Ovary (tissue), 7 donors: ENCODE measurements at regions not wholly inside any gene's neighbourhood (a gene's known extent, or its start where the extent isn't known, plus 50 kb on each side); places are given as distances from the start of the nearest gene placed in this dataset.

Experiments
- DNase-seq, 5 donors: peaks; one replicate each; pipeline ENCODE4 v3.0.0-alpha.2; 2019 to 2020
- H3K27ac ChIP-seq, 2 donors: fragments of 200-600 bp; one replicate each; pipeline versions ENCODE4 v1.5.1 to v1.8.0; 2019 to 2022
- H3K27me3 ChIP-seq: fragments of 200-600 bp; one replicate; pipeline ENCODE4 v1.8.0; 2022
- H3K36me3 ChIP-seq: fragments of 200-600 bp; sonication (generic); one replicate; pipeline ENCODE4 v1.5.1; 2019
- H3K4me1 ChIP-seq: one replicate; pipeline ENCODE4 v1.8.1; 2013; ENCODE audit warnings: mild to moderate bottlenecking, moderate library complexity; ENCODE audit not compliant: insufficient read depth
- H3K4me3 ChIP-seq: fragments of 200-600 bp; sonication (generic); one replicate; pipeline ENCODE4 v1.5.1; 2017
- H3K9me3 ChIP-seq, 2 donors: fragments of 200-600 bp in 1 of 2; sonication (generic) in 1 of 2; one replicate each; pipeline versions ENCODE4 v1.5.1 to v1.8.1; 2013 to 2019; ENCODE audit warnings: mild to moderate bottlenecking in 1 of 2, moderate library complexity in 1 of 2
- EP300 ChIP-seq: sonication (generic); formaldehyde crosslinking; IDR thresholded peaks from one replicate; pipeline ENCODE4 v1.6.1; 2017; ENCODE audit warnings: antibody characterized with exemption
- POLR2A ChIP-seq: fragments of 450-650 bp; IDR thresholded peaks from one replicate; pipeline ENCODE4 v1.6.1; 2017; ENCODE audit warnings: antibody characterized with exemption, mild to moderate bottlenecking, moderate library complexity
- WGBS, 3 donors: extraction: QIAGEN DNeasy Blood & Tissue Kit in 1 of 3; methylation state at CpG; one replicate each; pipeline versions ENCODE4 v1.1.5 to v1.1.7; 2013 to 2017; 5-methylcytosine and 5-hydroxymethylcytosine counted together
- intact Hi-C, 4 donors: fragments of 100-400 bp; cut with DNase I; formaldehyde crosslinking; loops; one replicate each; pipeline versions ENCODE4 v1.11.0 to v1.15.1; 2022 to 2023
- TF ChIP-seq, protein P1 (sequence below), 3 donors: fragments of 450-650 bp in 2 of 3; fragments of 200-600 bp in 1 of 3; IDR thresholded peaks; one replicate each; pipeline versions ENCODE4 v1.5.1 to v1.8.0; 2016 to 2022; ENCODE audit warnings: antibody characterized with exemption in 3 of 3, mild to moderate bottlenecking in 1 of 3
- donor health status: DM: no; HTN: no; CAD: no; lungs with moderate emphysema.
- donor health status: DM: no; HTN: no; CAD: no.
- donor health status: Bipolar disorder and iron deficiency.
- donor health status: DM: no; HTN: no; CAD: no.
- donor health status: DM: yes; HTN: yes; CAD: no.

DNA sequence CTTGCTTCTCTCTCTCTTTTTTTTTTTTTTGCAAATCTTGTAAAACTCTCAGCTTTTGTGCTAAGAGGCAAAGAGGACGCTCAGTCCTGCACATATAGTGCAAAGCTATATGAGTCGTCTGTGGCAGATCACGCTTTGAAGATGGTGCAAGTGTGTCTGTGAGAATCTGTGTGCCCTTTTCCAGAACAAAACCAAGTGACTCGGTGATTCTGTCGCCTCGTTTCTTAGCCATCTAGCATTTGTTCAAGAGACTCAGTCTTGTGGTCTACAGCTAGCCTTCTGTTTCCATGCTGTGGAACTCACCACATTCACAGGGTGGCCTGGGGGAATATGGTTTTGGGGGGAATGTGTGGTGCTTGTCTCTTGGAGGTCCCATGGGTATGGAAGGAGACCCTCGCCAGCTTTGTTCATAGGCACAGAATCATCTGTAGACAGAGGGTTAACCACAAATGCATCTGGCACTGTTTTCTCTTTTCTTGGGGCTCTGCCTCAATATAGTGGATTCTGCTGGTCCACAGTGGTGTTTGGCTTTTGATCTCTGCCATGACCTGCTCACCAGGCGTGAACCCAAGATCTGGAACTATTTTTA is 82.1 kb downstream of the C9orf152 start:
- Histone ChIP-seq H3K27ac (peak overlapping the region; percentile 81 to 84), H3K9me3 (no peaks in the 10 kb centered on the region), H3K4me1 (peaks cover 29% of the 10 kb centered on the region), H3K36me3 (no peaks in the 10 kb centered on the region), H3K4me3 (peak overlapping the region; percentile 17), H3K27me3 (no peaks in the 10 kb centered on the region)
- intact Hi-C loops: no loop called here
- DNase-seq: no peak
- 56 to 75% (median 67%) methylated on average over 8 of the region's 8 CpGs for WGBS, 3 donors
- no peak for TF ChIP-seq EP300
- TF ChIP-seq, protein P1, sequence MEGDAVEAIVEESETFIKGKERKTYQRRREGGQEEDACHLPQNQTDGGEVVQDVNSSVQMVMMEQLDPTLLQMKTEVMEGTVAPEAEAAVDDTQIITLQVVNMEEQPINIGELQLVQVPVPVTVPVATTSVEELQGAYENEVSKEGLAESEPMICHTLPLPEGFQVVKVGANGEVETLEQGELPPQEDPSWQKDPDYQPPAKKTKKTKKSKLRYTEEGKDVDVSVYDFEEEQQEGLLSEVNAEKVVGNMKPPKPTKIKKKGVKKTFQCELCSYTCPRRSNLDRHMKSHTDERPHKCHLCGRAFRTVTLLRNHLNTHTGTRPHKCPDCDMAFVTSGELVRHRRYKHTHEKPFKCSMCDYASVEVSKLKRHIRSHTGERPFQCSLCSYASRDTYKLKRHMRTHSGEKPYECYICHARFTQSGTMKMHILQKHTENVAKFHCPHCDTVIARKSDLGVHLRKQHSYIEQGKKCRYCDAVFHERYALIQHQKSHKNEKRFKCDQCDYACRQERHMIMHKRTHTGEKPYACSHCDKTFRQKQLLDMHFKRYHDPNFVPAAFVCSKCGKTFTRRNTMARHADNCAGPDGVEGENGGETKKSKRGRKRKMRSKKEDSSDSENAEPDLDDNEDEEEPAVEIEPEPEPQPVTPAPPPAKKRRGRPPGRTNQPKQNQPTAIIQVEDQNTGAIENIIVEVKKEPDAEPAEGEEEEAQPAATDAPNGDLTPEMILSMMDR (IDR thresholded peaks at IDR 0.05): no peak
- no peak for TF ChIP-seq POLR2A

DNA sequence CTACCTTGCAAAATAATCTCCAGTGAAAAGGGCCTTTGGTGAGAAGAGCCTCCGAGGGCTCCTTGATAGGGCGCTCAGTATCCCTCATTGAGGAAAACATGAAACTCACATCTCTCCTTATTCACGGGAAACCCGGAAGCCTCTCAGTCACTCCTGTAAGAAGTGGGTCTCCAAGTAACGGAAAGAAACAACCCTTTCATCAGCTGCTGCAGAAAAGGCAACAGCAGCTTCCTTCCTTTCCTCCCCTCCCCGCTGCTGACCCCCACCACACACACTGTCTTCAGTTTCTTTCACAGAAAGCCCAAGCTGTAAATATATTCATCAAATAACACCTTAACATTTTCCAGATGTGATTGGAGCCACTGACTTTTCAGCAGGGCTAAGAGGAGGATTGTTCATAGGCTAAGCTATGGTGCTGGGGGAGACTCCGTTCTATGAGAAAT is 81.4 kb downstream of the C9orf152 start:
- H3K4me3 ChIP-seq: peak overlapping the region; percentile 10

DNA sequence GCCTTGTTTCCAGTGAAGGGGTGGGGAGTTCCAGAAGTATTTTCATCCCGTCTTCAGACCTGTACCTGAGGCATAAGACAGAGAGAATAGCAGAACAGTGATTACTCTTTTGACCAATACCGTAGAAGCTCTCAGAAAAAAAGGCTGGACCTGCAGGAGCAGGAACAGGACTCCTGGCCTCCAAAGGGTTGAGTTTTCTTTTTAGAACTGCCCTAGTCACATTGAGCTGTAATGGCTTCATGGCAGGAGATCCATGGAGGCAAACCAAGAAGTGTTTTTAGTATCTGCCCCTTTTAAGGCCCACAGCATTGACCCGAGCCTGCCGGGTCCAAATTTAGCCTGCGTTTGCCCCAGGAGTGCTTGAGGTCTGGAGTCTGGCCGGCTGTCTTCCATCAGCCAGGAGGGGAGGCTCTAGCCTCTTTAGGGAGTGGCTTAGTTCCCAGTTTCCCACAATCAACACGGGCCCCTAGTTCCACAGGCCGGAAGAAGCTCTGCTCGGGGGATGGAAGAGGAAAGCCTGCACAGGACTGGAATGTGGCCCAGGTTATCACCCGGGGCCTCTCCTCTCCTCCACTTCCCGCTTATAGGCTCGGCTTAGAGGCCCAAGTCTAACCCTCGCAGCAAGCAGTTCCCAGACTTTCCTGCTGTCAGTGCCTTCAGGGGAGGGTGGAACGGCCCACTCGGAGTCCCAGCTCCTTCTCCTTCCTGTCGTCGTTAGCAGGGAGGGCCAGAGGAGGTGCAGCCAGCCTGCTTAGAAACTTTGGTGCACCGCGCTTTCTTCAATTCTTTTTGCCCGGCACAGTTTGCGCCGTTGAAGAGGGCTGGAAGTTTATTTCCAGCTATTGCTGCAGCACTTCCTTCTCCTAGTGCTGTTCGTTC is 80.7 kb downstream of the C9orf152 start:
- H3K36me3 ChIP-seq: no peaks in the 10 kb centered on the region
- no peaks in the 10 kb centered on the region for H3K9me3 ChIP-seq
- H3K27ac ChIP-seq: peak overlapping the region; percentile 64 to 81
- WGBS, 3 donors: 9 to 13% (median 12%) methylated on average over 22 to 23 of the region's 23 CpGs
- peaks cover 29% of the 10 kb centered on the region for H3K4me1 ChIP-seq
- intact Hi-C loops: no loop called here
- TF ChIP-seq, protein P1 (IDR thresholded peaks at IDR 0.05): no peak
- TF ChIP-seq EP300 (no peak), POLR2A (peak; percentile 20)
- no peaks in the 10 kb centered on the region for H3K27me3 ChIP-seq
- DNase-seq: peak; percentile 77 to 86 (median 81)
- peak overlapping the region; percentile 30 for H3K4me3 ChIP-seq

More for the DNA sequence above, 81.4 kb downstream of the C9orf152 start:
- Histone ChIP-seq H3K9me3 (no peaks in the 10 kb centered on the region), H3K4me1 (peaks cover 29% of the 10 kb centered on the region), H3K27me3 (no peaks in the 10 kb centered on the region), H3K27ac (peak overlapping the region; percentile 81 to 84), H3K36me3 (no peaks in the 10 kb centered on the region)
- no peak for DNase-seq
- 49 to 64% (median 60%) methylated on average over 7 of the region's 7 CpGs for WGBS, 3 donors
- no peak for TF ChIP-seq EP300
- TF ChIP-seq POLR2A: no peak
- TF ChIP-seq, protein P1 (IDR thresholded peaks at IDR 0.05): no peak
- intact Hi-C loops: no loop called here

DNA sequence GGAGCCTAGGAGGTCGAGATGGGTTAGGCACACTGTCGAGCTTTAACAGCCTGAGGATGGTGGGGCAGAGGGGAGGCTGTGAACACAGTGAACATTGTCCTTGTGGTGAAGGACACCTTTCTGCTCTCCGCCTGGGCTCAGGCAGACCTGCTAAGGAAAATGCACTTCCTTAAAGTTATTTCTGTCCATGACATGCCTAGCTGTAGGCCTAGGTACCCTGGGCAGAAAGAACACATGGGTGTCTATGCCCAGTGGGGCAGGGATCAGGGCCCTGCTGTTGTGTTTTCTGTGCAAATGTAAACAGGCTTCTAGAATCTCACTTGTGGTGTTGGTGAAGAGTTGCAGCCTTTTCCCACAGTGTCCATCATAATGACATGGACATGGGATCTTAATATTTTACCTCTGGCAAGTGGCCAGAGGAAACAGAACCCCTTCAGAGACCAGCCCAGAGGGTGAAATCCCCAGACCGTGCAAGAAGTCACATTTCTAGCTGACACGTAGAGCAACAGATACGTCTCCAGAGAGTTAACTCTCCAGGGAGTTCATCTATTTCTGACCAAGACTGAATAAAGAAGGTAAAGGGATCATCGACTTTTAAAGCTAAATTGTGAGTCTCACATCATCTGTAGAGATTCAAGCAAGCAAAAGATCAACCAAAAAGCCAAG is 79.2 kb downstream of the C9orf152 start:
- Histone ChIP-seq H3K36me3 (no peaks in the 10 kb centered on the region), H3K27ac (no peak overlapping the region), H3K9me3 (no peaks in the 10 kb centered on the region), H3K4me3 (no peak overlapping the region), H3K27me3 (no peaks in the 10 kb centered on the region), H3K4me1 (peaks cover 29% of the 10 kb centered on the region)
- intact Hi-C loops: no loop called here
- 56 to 75% (median 71%) methylated on average over 7 of the region's 7 CpGs for WGBS, 3 donors
- DNase-seq: no peak
- TF ChIP-seq EP300: no peak
- no peak for TF ChIP-seq POLR2A
- TF ChIP-seq, protein P1 (IDR thresholded peaks at IDR 0.05): no peak
